GM18858 (cell line): ENCODE measurements at regions not wholly inside any gene's neighbourhood (a gene's known extent, or its start where the extent isn't known, plus 50 kb on each side); places are given as distances from the start of the nearest gene placed in this dataset.

Experiments used
- ATAC-seq: cut with Tn5 transposase; IDR thresholded peaks from one replicate; pipeline ENCODE4 v1.9.1; 2021; ENCODE audit not compliant: unreplicated experiment

GRCh38 chr7:41536122-41536872 is 166.6 kb downstream of the INHBA start:
- no peak for ATAC-seq

GRCh38 chr7:41529831-41530230 is 173.1 kb downstream of the INHBA start:
- no peak for ATAC-seq

- ATAC-seq: no peak
Measured at GRCh38 chr7:41524876-41525275, 178.0 kb downstream of the INHBA start.

DNA sequence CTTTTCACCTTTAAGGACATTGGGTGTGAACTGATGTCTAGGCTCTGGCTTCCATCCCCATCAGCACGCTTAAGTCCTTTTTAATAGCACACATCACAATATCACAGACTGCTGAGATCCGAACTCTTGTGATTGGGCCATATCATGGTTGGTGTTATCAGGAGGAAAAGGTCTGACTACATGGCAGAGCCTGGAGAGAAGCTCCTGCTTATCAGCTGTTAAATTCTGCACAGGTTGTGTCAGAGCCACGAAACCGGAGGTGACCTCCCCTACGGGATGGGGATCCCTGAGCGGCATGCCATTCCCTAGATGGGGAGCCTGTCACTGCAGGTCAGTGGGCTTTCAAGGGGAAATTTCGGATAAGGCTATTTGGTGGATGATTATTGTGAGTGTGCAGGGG is 182.4 kb downstream of the INHBA start:
- no peak for ATAC-seq

DNA sequence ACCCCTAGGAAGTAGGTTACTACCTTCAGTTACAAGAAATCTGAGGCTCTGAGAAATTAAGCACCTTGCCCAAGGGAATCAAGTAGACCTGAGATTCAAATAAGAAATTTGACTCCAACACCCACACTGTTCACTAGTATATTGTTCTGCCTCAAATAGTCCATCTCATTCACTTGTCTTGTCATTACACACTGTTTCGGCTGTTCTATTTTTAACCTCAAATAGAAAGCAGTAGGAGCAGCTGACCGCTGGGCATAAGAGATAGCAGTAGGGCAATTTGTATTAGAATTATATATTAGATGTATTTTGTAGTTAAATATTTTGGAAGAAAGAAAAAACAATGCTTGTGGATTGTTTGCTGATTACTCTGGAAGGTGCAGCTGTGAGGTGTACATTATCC is 185.1 kb downstream of the INHBA start:
- no peak for ATAC-seq

DNA sequence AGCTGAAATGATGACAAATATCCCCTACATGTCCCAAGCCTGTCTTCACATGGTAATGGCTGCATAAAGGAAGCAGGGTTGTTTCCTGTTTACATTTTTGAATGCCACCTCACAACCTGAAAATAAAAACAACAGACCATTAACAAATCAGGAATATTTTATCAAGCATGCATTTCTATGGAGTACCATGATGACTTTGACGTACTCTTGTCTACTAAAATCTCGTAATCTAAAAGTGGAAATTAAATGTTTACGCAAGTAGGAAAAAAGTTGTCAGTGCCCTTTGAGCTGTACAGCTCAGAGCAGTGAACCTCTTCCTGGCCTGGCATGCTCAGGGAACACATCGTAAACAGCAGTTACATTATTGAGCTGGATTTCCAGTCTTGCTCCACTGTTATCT is 194.1 kb downstream of the INHBA start:
- no peak for ATAC-seq

DNA sequence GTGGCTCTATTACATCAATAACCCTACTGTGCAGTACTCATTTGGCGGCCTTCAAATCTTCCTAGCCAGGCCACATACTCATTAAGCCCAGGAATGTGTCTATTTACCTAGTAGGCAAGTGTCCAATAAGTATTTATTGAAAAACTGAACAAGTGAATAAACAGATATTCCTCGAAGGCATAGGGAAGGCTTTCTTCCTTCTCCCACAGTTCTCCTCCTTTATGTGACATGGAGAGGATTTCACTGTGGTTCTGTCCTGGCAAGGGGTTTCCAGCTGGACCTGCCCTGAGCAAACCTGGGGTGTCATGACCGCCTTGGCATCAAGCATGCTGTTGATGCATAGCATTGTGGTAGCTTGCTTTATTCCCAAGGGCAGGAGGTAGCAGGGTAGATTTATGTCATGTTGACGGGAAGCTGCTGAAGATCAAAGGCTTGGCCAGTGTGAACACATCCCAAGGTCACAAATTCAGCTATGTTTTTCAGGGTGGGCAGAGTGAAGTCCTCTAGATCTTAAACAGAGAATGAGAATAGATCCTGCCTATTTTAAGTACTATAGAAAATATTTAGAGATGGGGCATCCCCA is 195.1 kb downstream of the INHBA start:
- no peak for ATAC-seq

GRCh38 chr7:41504214-41504980 is 198.5 kb downstream of the INHBA start:
- no peak for ATAC-seq

- no peak for ATAC-seq
Measured at GRCh38 chr7:41503438-41503837, 199.5 kb downstream of the INHBA start.

GRCh38 chr7:41501466-41501865 is 201.4 kb downstream of the INHBA start:
- no peak for ATAC-seq

GRCh38 chr7:41501006-41501405 is 201.9 kb downstream of the INHBA start:
- ATAC-seq: no peak

DNA sequence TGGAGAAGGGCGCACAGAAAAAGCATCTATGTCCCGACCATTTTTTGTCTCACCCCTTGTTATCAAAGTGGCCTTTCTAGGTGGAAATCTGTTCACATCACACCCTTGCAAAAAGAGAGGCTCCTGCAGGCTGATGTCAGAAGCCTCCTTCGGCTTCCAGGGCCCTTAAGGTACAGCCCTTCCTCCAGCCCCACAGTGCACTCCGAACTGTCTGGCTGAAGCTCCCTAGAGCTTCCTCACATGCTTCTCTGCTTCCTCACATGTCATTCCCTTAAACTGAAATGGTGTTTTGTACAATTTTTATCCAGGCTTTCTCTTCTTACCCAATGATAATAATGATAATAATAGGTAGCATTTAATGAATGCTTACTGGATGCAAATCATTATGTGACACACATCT is 210.3 kb downstream of the INHBA start:
- no peak for ATAC-seq

DNA sequence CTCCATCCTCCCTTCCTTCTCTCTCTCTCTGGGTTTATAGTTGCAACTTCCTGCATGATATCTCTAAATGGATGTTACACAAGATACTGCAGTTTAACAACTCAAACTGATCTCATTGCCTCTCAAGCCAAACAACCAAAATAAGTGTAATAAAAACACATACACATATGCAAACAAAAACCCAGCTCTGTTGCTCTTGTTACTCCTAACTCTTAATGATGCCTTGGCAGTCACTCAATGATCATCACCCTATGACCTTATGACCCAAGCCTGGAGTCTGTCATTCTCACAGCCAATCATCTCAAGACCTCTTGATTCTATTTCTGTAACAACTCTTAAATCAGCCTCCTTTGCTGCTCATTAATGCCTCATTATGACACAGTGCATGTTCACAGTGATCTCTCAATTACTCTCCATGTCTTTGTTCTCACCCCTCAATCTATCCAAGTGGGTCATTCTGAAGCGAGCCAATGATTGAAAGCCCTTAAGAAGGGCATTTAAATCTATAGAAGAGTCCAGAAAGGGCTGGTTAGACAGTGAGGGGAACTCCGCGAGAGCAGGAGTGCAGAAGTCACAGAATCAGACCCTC is 210.9 kb downstream of the INHBA start:
- no peak for ATAC-seq

DNA sequence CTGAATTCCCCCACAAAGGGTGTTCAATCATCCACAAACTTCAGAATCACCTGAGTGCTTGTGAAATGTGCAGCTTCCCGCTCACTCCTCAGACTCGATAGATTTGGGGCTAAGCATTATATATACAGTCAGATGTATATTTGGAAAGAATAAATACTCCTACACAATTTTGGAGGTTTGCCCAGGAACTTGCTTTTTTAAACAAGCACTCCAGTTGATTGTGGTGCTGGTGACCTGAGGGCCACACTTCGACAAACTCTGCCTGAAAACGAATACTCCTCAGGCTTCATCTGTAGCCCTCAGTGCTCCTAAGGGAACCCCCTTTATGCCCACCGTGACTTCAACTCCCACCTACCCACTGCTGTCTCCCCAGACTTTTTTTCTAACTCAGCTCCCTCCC is 211.6 kb downstream of the INHBA start:
- no peak for ATAC-seq

- no peak for ATAC-seq
Measured at GRCh38 chr7:41489885-41490284, 213.0 kb downstream of the INHBA start.

DNA sequence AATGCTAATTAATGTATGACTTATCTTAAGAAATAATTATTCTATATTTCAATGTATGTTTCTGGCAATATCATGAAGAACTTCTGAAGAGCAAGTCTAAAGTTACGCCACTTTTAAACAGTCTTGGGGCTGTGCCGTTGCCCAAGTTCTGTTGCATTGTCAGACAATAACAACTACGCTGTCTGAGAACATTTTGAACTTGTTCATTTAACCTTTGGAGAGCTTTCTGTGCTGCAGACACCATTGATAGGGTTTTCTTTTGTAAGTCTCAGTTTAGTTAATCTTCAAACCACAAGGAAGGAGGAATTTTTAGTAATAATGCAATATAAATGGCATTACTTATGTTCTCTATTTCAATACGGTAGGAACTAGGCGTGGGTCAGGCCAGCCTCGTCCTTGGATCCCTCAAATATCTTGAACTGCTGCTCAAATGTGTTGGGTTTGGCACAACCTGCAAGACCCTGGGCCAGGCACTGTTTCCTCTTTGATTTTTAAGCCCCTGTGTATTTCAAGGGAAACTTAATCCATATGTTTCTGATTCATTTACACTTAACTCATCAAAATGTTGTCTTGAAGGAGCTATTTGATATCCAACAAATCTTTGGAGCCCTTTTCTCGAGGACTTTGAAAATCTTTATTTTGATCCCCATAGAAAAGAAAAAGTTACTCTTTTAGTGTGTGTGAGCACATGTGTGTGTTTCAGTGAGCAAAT is 215.5 kb downstream of the INHBA start:
- no peak for ATAC-seq

GRCh38 chr7:41481353-41481752 is 221.5 kb downstream of the INHBA start:
- ATAC-seq: no peak

DNA sequence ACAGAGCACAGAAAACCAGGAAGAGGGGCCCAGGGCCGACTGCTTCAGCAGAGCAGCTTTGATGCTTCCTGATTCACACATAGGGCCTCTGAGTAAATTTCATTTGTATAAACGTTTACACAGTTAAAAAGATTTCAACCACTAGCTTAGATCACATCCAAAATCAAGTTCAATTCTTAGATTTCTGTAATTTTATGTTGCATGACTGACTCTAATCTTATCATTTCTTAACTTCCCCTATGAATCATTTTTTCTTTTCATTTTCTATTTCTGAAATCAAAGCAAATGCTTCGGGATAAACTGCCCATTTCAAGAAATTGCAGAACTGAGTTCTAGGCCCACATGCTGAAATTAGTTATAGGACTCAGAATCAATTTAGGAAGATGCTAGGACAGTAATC is 224.7 kb downstream of the INHBA start:
- ATAC-seq: peak; percentile 50

DNA sequence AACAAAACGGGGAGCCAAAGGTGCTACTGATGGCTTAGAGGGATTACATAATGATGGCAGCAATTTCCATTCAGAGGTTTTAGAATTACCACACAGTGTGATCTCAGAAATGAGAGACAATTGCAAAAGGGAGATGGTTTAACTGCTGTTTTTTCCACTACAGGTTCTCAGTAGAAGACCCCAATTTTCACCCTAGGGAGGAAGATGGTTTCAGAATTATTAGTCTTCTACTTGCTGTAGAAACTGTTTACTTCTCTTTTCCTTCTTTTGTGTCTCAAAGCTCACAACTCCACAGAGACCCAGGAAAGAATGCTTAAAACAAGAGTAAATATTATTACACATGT is 226.5 kb downstream of the INHBA start:
- ATAC-seq: no peak

DNA sequence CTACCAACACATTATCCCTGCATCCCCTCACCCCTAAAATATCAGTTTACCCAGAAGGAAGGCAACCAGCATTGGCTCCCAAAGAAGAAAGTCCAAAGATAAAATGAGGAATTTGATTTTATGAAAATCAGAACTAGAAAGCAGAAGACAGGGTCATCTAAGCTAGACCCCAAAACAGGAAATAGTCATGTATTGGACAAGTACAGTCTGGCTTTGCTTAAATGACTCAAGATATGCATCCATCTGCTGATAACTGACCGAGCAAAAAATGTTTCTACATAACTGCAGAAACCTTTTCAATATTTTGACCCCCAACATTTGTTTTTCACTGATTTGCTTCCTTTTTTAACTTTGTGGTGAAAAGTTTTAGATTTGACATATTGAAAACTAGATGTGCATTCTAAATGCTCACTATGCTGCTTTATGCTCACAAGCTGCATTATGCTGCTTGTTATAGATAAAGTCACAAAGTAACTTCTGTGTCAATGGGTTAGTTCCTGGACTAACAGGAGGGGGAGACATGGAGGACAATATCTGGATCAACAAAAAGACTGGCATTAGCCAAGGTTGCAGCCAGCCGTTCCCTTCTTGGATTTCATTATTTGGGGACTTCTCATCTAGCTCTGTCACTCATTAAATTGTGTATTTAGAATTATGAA is 227.0 kb downstream of the INHBA start:
- ATAC-seq: no peak
